Loucy (cell line): ENCODE measurements at regions not wholly inside any gene's neighbourhood (a gene's known extent, or its start where the extent isn't known, plus 50 kb on each side); places are given as distances from the start of the nearest gene placed in this dataset.

Experiments used
- H2AFZ ChIP-seq: fragments of 200-600 bp; sonication (generic); 2 replicates; pipeline ENCODE4 v1.6.0; 2016; ENCODE audit warnings: antibody characterized with exemption, mild to moderate bottlenecking, low read length, moderate library complexity
- H3F3A ChIP-seq: fragments of 200-600 bp; 2 replicates; pipeline ENCODE4 v1.6.0; 2016; ENCODE audit warnings: antibody characterized with exemption, low read depth, mild to moderate bottlenecking
- H3K27me3 ChIP-seq: fragments of 200-600 bp; sonication (generic); 2 replicates; pipeline ENCODE4 v1.6.1; 2014; ENCODE audit warnings: low read length, mild to moderate bottlenecking; ENCODE audit not compliant: insufficient read depth, poor library complexity, severe bottlenecking
- H3K36me3 ChIP-seq: fragments of 200-600 bp; sonication (generic); 2 replicates; pipeline ENCODE4 v1.6.1; 2016; ENCODE audit warnings: low read length; ENCODE audit not compliant: insufficient read depth
- H3K4me1 ChIP-seq: fragments of 200-600 bp; sonication (generic); 2 replicates; pipeline ENCODE4 v1.5.1; 2014; ENCODE audit warnings: low read length, mild to moderate bottlenecking; ENCODE audit not compliant: insufficient read depth, poor library complexity, severe bottlenecking
- H3K4me2 ChIP-seq: fragments of 200-600 bp; sonication (generic); 2 replicates; pipeline ENCODE4 v1.6.0; 2014; ENCODE audit warnings: antibody characterized with exemption, low read length, low read depth, mild to moderate bottlenecking; ENCODE audit not compliant: poor library complexity, severe bottlenecking
- H3K4me3 ChIP-seq: fragments of 200-600 bp; sonication (generic); 2 replicates; pipeline ENCODE4 v1.5.1; 2014; ENCODE audit warnings: low read length, mild to moderate bottlenecking, mixed read lengths; ENCODE audit not compliant: poor library complexity, severe bottlenecking
- H3K79me2 ChIP-seq: fragments of 200-600 bp; sonication (generic); 2 replicates; pipeline ENCODE4 v1.6.1; 2014; ENCODE audit warnings: low read length; ENCODE audit not compliant: insufficient read depth
- H3K9ac ChIP-seq: fragments of 200-600 bp; sonication (generic); 2 replicates; pipeline ENCODE4 v1.6.0; 2014; ENCODE audit warnings: mild to moderate bottlenecking, low read depth, low read length, moderate library complexity; ENCODE audit not compliant: poor library complexity, severe bottlenecking
- H3K9me2 ChIP-seq: fragments of 200-600 bp; sonication (generic); replicated peaks from 2 replicates; pipeline ENCODE4 v1.6.1; 2016; ENCODE audit warnings: low read depth, low read length, mixed read lengths
- H3K9me3 ChIP-seq: fragments of 200-600 bp; sonication (generic); 2 replicates; pipeline ENCODE4 v1.6.1; 2014; ENCODE audit warnings: mild to moderate bottlenecking, antibody characterized with exemption, low read length, low read depth; ENCODE audit not compliant: insufficient read depth
- H4K20me1 ChIP-seq: fragments of 200-600 bp; sonication (generic); 2 replicates; pipeline ENCODE4 v1.6.0; 2014; ENCODE audit warnings: antibody characterized with exemption, low read length, mild to moderate bottlenecking; ENCODE audit not compliant: insufficient read depth, poor library complexity, severe bottlenecking
- EZH2phosphoT487 ChIP-seq: fragments of 200-600 bp; IDR thresholded peaks from 2 replicates; pipeline ENCODE4 v1.6.1; 2018; ENCODE audit warnings: antibody characterized with exemption, mild to moderate bottlenecking, moderate library complexity, borderline replicate concordance
- TF ChIP-seq, protein P1 (sequence below): fragments of 200-600 bp; sonication (generic); conservative IDR thresholded peaks from 2 replicates; pipeline ENCODE4 v1.5.1; 2014; ENCODE audit warnings: mild to moderate bottlenecking, antibody characterized with exemption, low read length

DNA sequence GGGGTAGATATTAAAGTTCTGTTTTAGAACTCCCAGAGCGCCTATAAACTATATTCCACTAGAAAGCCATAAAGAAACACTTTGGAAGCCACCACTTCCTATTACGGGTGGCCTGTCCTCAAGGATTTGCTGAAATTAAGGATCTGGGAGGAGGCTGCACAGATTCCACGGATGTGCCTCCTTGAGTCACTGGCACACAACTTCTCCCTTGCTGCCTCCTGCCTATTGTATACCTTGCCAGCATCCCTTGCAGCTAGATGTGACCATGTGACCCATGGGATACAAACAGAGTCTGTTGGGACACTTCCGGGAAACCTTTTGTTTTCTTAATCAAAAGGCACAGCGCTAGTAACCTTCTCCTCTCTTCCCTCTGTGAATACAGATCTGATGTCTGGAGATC is 263.0 kb downstream of the C16orf95 start:
- no peak overlapping the region for H3K4me3 ChIP-seq
- H3K27me3 ChIP-seq = no peaks in the 10 kb centered on the region
- H3K4me1 ChIP-seq = no peaks in the 10 kb centered on the region

DNA sequence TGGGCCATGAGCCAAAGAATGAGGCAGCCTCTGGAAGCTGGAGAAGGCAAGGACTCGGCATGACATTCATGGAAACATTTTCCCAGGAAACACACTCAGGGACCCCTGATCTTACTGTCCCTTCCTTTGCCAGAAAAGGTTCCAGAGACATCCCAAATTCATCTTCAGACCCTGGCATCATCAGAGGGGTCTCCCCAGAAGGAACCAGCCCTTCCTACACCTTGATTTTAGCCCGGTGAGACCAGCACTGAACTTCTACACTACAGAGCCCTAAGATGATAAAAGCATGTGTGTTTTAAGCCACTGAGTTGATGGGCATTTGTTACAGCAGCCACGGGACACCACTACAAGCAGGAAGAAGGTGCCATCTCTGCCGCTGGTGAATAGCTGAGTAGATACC is 262.3 kb downstream of the C16orf95 start:
- no peaks in the 10 kb centered on the region for H3K27me3 ChIP-seq
- no peaks in the 10 kb centered on the region for H3F3A ChIP-seq
- no peaks in the 10 kb centered on the region for H3K9me2 ChIP-seq
- no peak overlapping the region for H3K4me2 ChIP-seq
- no peak overlapping the region for H3K9ac ChIP-seq
- H3K9me3 ChIP-seq = no peaks in the 10 kb centered on the region
- no peaks in the 10 kb centered on the region for H3K79me2 ChIP-seq
- no peak overlapping the region for H3K4me3 ChIP-seq
- H4K20me1 ChIP-seq = no peaks in the 10 kb centered on the region
- H2AFZ ChIP-seq = no peak overlapping the region
- TF ChIP-seq, protein P1, sequence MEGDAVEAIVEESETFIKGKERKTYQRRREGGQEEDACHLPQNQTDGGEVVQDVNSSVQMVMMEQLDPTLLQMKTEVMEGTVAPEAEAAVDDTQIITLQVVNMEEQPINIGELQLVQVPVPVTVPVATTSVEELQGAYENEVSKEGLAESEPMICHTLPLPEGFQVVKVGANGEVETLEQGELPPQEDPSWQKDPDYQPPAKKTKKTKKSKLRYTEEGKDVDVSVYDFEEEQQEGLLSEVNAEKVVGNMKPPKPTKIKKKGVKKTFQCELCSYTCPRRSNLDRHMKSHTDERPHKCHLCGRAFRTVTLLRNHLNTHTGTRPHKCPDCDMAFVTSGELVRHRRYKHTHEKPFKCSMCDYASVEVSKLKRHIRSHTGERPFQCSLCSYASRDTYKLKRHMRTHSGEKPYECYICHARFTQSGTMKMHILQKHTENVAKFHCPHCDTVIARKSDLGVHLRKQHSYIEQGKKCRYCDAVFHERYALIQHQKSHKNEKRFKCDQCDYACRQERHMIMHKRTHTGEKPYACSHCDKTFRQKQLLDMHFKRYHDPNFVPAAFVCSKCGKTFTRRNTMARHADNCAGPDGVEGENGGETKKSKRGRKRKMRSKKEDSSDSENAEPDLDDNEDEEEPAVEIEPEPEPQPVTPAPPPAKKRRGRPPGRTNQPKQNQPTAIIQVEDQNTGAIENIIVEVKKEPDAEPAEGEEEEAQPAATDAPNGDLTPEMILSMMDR = no peak
- no peak for TF ChIP-seq EZH2phosphoT487
- no peaks in the 10 kb centered on the region for H3K4me1 ChIP-seq
- H3K36me3 ChIP-seq = no peaks in the 10 kb centered on the region

More for the DNA sequence above, 263.0 kb downstream of the C16orf95 start:
- H2AFZ ChIP-seq = no peak overlapping the region
- TF ChIP-seq, protein P1 = no peak
- TF ChIP-seq EZH2phosphoT487 = no peak
- H3K36me3 ChIP-seq = no peaks in the 10 kb centered on the region
- no peaks in the 10 kb centered on the region for H4K20me1 ChIP-seq
- no peak overlapping the region for H3K9ac ChIP-seq
- H3K9me2 ChIP-seq = no peaks in the 10 kb centered on the region
- H3K4me2 ChIP-seq = no peak overlapping the region
- no peaks in the 10 kb centered on the region for H3K9me3 ChIP-seq
- no peaks in the 10 kb centered on the region for H3K79me2 ChIP-seq
- H3F3A ChIP-seq = no peaks in the 10 kb centered on the region

DNA sequence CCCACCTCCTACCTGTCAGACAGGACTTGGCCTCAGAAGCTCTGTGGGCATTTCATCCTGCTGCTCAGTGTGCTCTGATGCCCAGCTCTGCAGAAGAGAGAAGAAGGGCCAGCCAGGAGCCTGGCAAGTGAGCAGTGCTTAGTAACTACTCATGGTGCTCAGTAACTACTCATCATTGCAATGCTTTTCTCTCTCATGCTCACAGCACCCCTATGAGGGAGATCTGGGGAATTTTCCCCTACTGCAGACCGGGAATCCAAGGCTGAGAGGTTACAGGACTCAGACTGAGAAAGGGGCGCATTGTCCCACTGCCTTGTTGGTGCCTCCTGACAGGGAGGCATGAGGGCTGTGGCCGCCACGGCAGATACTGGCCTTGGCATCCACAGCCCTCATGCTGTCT is 261.1 kb downstream of the C16orf95 start:
- TF ChIP-seq, protein P1 = 0 out of 2 replicates have a peak, but pooled peaks have one; percentile 22
- no peak for TF ChIP-seq EZH2phosphoT487
- Histone ChIP-seq H3K4me1 (no peaks in the 10 kb centered on the region), H3K4me3 (no peak overlapping the region), H3F3A (no peaks in the 10 kb centered on the region), H3K27me3 (no peaks in the 10 kb centered on the region), H3K9me3 (no peaks in the 10 kb centered on the region), H3K36me3 (no peaks in the 10 kb centered on the region), H3K9me2 (no peaks in the 10 kb centered on the region), H3K79me2 (no peaks in the 10 kb centered on the region), H2AFZ (no peak overlapping the region), H3K9ac (no peak overlapping the region), H4K20me1 (no peaks in the 10 kb centered on the region), H3K4me2 (no peak overlapping the region)
